Common myeloid progenitor, CD34-positive (primary cell): ENCODE measurements at regions not wholly inside any gene's neighbourhood (a gene's known extent, or its start where the extent isn't known, plus 50 kb on each side); places are given as distances from the start of the nearest gene placed in this dataset.

Experiments
- CTCF ChIA-PET: fragments of 350-600 bp; sonication (Branson Sonifier 250); formaldehyde crosslinking; loops from one replicate; lab custom pipeline; 2021; ENCODE audit warnings: antibody characterized with exemption; lab: Charles Lee
- POLR2A ChIA-PET: fragments of 350-600 bp; sonication (Branson Sonifier 250); formaldehyde crosslinking; loops from one replicate; lab custom pipeline; 2021; ENCODE audit warnings: antibody characterized with exemption; lab: Charles Lee
- DNase-seq, 3 donors: peaks; one replicate each; pipeline versions ENCODE4 v3.0.0 to v3.0.0-alpha.2; 2013
- H3K27ac ChIP-seq, 2 experiments: 1 replicate in 1 of 2; 2 replicates in 1 of 2; pipeline ENCODE4 v1.7.0; 2013; ENCODE audit warnings: inconsistent platforms in 2 of 2, low read length in 2 of 2, mild to moderate bottlenecking in 2 of 2, low read depth in 1 of 2, moderate library complexity in 1 of 2; ENCODE audit not compliant: severe bottlenecking in 2 of 2, insufficient read depth in 1 of 2, poor library complexity in 1 of 2
- H3K27me3 ChIP-seq, 5 experiments: replicated peaks in 2 of 5; 1 replicate in 3 of 5; 2 replicates in 2 of 5; pipeline versions ENCODE4 v1.6.1 to v1.7.0; 2013; ENCODE audit warnings: low read length in 4 of 5, mild to moderate bottlenecking in 2 of 5, moderate library complexity in 2 of 5, inconsistent platforms in 1 of 5; ENCODE audit not compliant: insufficient read depth in 5 of 5, control insufficient read depth in 4 of 5
- H3K36me3 ChIP-seq, 4 experiments: 1 replicate in 2 of 4; 2 replicates in 2 of 4; pipeline versions ENCODE4 v1.6.1 to v1.7.0; 2013; ENCODE audit warnings: low read length in 3 of 4, control low read depth in 1 of 4, mild to moderate bottlenecking in 1 of 4; ENCODE audit not compliant: control insufficient read depth in 4 of 4, insufficient read depth in 4 of 4
- H3K4me1 ChIP-seq, 4 experiments: 1 replicate in 3 of 4; 2 replicates in 1 of 4; pipeline versions ENCODE4 v1.6.1 to v1.7.1; 2013; ENCODE audit warnings: low read length in 3 of 4, mild to moderate bottlenecking in 3 of 4, control low read depth in 1 of 4, inconsistent platforms in 1 of 4, moderate library complexity in 1 of 4; ENCODE audit not compliant: control insufficient read depth in 4 of 4, insufficient read depth in 4 of 4; ENCODE audit errors: control extremely low read depth in 1 of 4
- H3K4me3 ChIP-seq, 7 experiments: 1 replicate in 4 of 7; 2 replicates in 3 of 7; pipeline versions ENCODE4 v1.5.1 to v1.7.0; 2013; ENCODE audit warnings: mild to moderate bottlenecking in 7 of 7, low read length in 6 of 7, moderate library complexity in 6 of 7, inconsistent platforms in 2 of 7, low read depth in 2 of 7, control low read depth in 1 of 7; ENCODE audit not compliant: insufficient read depth in 4 of 7, control insufficient read depth in 1 of 7; ENCODE audit errors: extremely low read depth in 1 of 7
- H3K9me3 ChIP-seq, 5 experiments: 1 replicate in 4 of 5; 2 replicates in 1 of 5; pipeline versions ENCODE4 v1.6.1 to v1.7.1; 2013; ENCODE audit warnings: low read length in 4 of 5, mild to moderate bottlenecking in 2 of 5, inconsistent platforms in 1 of 5, low read depth in 1 of 5, moderate library complexity in 1 of 5; ENCODE audit not compliant: control insufficient read depth in 4 of 5, insufficient read depth in 2 of 5; ENCODE audit errors: control extremely low read depth in 1 of 5
- WGBS: methylation state at CpG from one replicate; pipeline ENCODE4 v1.1.5; 2013; ENCODE audit not compliant: insufficient coverage; 5-methylcytosine and 5-hydroxymethylcytosine counted together

DNA sequence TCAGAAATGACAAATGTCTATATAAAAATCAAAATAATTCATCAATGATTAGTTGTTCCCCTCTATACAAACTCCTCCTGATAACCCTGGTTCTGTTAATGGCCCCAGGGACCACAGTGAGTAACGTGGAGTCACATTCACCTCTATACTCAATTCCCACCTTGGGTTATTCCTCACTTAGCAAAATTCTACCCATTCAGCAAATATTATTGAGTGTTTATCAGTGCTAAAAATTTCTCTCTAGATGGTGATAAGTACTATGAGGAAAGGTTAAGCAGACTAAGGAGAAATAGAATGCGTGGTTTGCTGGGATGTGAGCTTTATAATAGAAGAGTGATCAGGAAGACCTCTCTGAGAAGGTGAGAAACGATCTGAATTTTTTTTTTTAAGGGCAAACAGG lies 1124.5 kb downstream of the BCL11A start:
- DNase-seq: no peak
- H3K4me3 ChIP-seq: no peak overlapping the region
- ChIA-PET POLR2A (interaction anchor here (0.6 kb wide), 1 partner anchor 166 kb away, joined by 3 read pairs; no protein-coding TSS in a partner anchor), CTCF (no interaction called here)
- H3K27me3 ChIP-seq: no peaks in the 10 kb centered on the region
- H3K27ac ChIP-seq: no peak overlapping the region
- H3K4me1 ChIP-seq: no peaks in the 10 kb centered on the region
- H3K9me3 ChIP-seq: peaks cover 0 to 4% (median 2%) of the 10 kb centered on the region in 5 experiments
- no peaks in the 10 kb centered on the region for H3K36me3 ChIP-seq
- 94% methylated on average over 2 of the region's 3 CpGs for WGBS

DNA sequence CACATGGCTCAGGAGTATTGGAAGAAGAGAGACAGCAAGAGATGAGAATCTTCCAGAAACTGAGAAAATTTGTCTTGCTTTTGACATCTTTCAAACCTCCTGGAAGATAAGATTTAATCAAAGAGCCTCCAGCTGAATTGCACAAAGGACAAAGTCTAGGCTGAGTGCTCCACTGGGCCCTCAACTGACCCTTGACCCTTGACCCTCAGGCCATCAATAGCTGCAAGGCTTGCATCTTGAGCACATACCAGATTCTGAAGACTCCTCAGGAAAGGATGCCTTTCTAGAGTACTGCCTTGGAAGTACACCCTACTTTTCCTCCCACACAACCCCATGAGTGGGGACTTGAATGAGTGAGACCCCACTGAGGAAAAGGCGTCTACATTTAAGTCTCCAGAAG lies 1125.5 kb downstream of the BCL11A start:
- POLR2A ChIA-PET: no interaction called here
- no peaks in the 10 kb centered on the region for H3K4me1 ChIP-seq
- H3K27ac ChIP-seq: no peak overlapping the region
- H3K36me3 ChIP-seq: no peaks in the 10 kb centered on the region
- peaks cover 0 to 4% (median 2%) of the 10 kb centered on the region in 5 experiments for H3K9me3 ChIP-seq
- H3K4me3 ChIP-seq: no peak overlapping the region
- CTCF ChIA-PET: no interaction called here
- no peak for DNase-seq
- no peaks in the 10 kb centered on the region for H3K27me3 ChIP-seq
- 100% methylated on average over 1 of the region's 1 CpG for WGBS

GRCh38 chr2:59425247-59425646 lies 1128.2 kb downstream of the BCL11A start:
- POLR2A ChIA-PET: no interaction called here

DNA sequence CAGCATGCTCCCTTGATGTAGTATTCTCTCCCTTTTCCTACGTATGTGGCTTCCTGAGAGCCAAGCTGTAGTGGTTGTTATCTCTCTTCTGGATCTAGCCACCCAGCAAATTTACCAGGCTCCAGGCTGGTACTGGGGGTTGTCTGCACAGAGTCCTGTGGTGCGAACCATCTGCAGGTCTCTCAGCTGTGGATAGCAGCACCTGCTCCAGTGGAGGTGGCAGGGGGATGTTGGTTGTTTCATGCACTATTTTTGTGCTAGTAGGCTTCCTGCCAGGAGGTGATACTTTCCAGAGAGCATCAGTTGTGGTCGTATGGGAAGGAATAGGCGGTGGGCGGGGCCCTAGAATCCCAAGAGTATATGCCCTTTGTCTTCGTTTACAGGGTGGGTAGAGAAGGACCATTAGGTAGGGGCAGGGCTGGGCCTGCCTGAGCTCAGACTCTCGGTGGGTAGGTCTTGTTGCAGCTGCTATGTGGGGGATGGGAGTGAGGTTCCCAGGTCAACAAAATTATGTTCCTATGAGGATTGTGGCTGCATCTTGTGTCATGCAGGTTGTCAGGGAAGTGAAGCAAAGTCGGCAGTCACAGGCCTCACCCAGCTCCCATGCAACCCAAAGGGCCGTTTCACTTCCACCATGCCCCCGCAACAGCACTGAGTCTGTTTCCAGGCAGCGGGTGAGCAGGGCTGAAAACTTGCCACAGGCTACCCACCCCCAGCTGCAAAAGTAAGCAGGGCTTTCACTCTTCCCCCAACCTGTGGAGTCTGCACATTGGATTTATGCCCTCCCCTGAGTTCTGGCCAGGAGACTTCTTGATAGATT lies 1139.5 kb downstream of the BCL11A start:
- Histone ChIP-seq H3K9me3 (peaks cover 1 to 18% (median 4%) of the 10 kb centered on the region in 5 experiments), H3K27ac (no peak overlapping the region), H3K27me3 (no peaks in the 10 kb centered on the region), H3K4me3 (no peak overlapping the region), H3K4me1 (no peaks in the 10 kb centered on the region), H3K36me3 (no peaks in the 10 kb centered on the region)
- 87% methylated on average over 8 of the region's 11 CpGs for WGBS
- ChIA-PET POLR2A (no interaction called here), CTCF (no interaction called here)
- peak in 2 of 3 donors; percentile 11 to 13 for DNase-seq

More at GRCh38 chr2:59425247-59425646, 1128.2 kb downstream of the BCL11A start:
- Histone ChIP-seq H3K4me3 (no peak overlapping the region), H3K36me3 (no peaks in the 10 kb centered on the region), H3K27me3 (no peaks in the 10 kb centered on the region), H3K9me3 (no peaks in the 10 kb centered on the region), H3K27ac (no peak overlapping the region), H3K4me1 (no peaks in the 10 kb centered on the region)
- CTCF ChIA-PET: no interaction called here
- DNase-seq: no peak
- no CpG with 5 or more reads among the region's 3 CpGs for WGBS

DNA sequence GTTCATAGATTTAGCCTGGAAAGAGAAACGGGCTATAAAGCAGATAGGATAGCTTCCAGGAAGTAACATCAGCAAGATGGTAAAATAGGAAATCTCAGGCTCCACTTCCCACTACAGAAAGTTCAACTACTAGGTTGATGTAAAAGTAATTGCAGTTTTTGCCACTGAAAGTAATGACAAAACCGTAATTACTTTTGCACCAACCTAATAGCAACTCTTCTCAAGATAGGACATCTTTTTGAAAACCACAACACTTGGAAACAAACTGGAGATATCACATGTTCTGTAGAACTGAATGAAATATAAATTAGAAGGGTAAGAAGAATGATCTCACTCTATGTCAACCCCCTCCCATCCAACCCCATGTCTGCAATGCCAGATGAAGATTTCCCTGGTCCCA lies 1154.3 kb downstream of the BCL11A start:
- Histone ChIP-seq H3K27ac (no peak overlapping the region), H3K4me1 (peaks cover 0 to 9% (median 2%) of the 10 kb centered on the region in 4 experiments), H3K36me3 (peaks cover 0 to 2% (median 0%) of the 10 kb centered on the region in 4 experiments), H3K27me3 (no peaks in the 10 kb centered on the region), H3K9me3 (peaks cover 2 to 4% (median 3%) of the 10 kb centered on the region in 5 experiments), H3K4me3 (no peak overlapping the region)
- WGBS: no CpG with 5 or more reads among the region's 2 CpGs
- CTCF ChIA-PET: no interaction called here
- POLR2A ChIA-PET: no interaction called here
- DNase-seq: no peak

DNA sequence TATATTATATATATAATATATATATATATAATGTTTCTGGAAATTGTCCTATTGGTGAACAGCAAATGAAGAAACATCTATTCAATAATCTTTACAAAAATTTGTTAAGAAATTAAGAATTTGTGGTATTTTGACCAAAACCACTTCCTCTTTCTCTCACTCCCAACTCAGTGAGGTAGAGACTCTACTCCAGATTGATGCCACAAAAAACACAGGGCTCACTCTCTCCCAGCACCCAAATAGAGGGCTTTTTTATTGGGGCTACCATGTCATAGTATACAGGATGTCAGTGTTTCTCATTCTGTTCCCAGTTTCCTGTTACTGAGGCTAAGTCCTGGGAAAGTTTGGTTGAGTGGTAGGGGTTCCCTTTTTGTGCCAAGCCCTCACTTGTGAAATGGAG lies 1155.4 kb downstream of the BCL11A start:
- Histone ChIP-seq H3K27ac (no peak overlapping the region), H3K4me1 (peaks cover 0 to 9% (median 2%) of the 10 kb centered on the region in 4 experiments), H3K4me3 (no peak overlapping the region), H3K27me3 (no peaks in the 10 kb centered on the region), H3K36me3 (peaks cover 0 to 2% (median 0%) of the 10 kb centered on the region in 4 experiments), H3K9me3 (peaks cover 0 to 4% (median 2%) of the 10 kb centered on the region in 5 experiments)
- CTCF ChIA-PET: no interaction called here
- DNase-seq: peak; percentile 18 to 81 (median 80)
- POLR2A ChIA-PET: no interaction called here

- Histone ChIP-seq H3K27me3 (no peaks in the 10 kb centered on the region), H3K36me3 (peaks cover 0 to 2% (median 0%) of the 10 kb centered on the region in 4 experiments), H3K27ac (no peak overlapping the region), H3K4me1 (peaks cover 0 to 9% (median 2%) of the 10 kb centered on the region in 4 experiments), H3K4me3 (no peak overlapping the region), H3K9me3 (peaks cover 0 to 2% (median 0%) of the 10 kb centered on the region in 5 experiments)
- 100% methylated on average over 1 of the region's 4 CpGs for WGBS
- DNase-seq: no peak
- CTCF ChIA-PET: interaction anchor here (1.3 kb wide), 1 partner anchor 21 kb away, joined by 3 read pairs; no protein-coding TSS in a partner anchor
- POLR2A ChIA-PET: interaction anchor here (0.6 kb wide), 1 partner anchor 805 kb away, joined by 4 read pairs; no protein-coding TSS in a partner anchor
Measured at GRCh38 chr2:59395119-59395518, 1154.0 kb upstream of the FANCL start.
